ENCODE measurements at regions not wholly inside any gene's neighbourhood (a gene's known extent, or its start where the extent isn't known, plus 50 kb on each side); places are given as distances from the start of the nearest gene placed in this dataset.

DNA sequence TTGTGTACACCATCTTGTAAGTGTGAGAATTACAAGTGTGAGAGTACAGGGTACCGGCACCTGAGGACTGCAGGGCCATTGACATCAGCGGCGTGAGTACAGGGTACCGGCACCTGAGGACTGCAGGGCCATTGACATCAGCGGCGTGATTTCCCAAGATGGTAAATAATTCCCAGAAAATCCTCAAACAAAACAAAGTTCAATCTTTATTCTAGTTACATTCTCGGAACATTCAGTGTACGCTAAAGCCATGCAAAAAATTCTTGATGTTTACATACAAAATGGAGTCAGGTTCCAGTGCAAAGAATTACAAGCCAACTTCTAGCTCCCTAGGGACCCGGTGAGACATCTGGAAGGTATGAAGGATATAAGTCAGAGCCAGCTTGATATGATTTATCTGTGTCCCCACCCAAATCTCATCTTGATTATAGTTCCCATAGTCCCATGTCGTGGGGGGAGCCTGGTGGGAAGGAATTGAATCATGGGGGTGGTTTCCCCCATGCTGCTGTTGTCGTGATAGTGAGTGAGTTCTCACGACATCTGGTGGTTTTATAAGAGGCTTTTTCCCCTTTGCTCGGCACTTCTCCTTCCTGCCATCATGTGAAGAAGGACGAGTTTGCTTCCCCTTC is 172.7 kb downstream of the TTLL2 start (continued):
- TF ChIP-seq, protein P1, sequence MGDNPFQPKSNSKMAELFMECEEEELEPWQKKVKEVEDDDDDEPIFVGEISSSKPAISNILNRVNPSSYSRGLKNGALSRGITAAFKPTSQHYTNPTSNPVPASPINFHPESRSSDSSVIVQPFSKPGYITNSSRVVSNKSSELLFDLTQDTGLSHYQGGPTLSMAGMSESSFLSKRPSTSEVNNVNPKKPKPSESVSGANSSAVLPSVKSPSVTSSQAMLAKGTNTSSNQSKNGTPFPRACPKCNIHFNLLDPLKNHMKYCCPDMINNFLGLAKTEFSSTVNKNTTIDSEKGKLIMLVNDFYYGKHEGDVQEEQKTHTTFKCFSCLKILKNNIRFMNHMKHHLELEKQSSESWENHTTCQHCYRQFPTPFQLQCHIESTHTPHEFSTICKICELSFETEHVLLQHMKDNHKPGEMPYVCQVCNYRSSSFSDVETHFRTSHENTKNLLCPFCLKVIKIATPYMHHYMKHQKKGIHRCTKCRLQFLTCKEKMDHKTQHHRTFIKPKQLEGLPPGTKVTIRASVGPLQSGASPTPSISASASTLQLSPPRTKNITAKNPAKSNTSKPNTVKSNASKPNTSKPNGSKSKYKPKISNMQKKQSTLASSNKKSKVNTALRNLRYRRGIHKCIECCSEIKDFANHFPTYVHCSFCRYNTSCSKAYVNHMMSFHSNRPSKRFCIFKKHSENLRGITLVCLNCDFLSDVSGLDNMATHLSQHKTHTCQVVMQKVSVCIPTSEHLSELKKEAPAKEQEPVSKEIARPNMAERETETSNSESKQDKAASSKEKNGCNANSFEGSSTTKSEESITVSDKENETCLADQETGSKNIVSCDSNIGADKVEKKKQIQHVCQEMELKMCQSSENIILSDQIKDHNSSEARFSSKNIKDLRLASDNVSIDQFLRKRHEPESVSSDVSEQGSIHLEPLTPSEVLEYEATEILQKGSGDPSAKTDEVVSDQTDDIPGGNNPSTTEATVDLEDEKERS (CRISPR knock-in tag; IDR thresholded peaks at IDR 0.05) = no peak
- TF ChIP-seq ZNF24 (IDR thresholded peaks at IDR 0.05) (no peak), THAP9 (CRISPR knock-in tag; IDR thresholded peaks at IDR 0.05; ENCODE audit: borderline replicate concordance) (no peak), SMARCE1 (IDR thresholded peaks at IDR 0.05; ENCODE audit: borderline replicate concordance) (no peak), ADNP (CRISPR knock-in tag; IDR thresholded peaks at IDR 0.05) (no peak), ZZZ3 (CRISPR knock-in tag; IDR thresholded peaks at IDR 0.05; ENCODE audit: borderline replicate concordance) (no peak), JUN (CRISPR knock-in tag; IDR thresholded peaks at IDR 0.05) (no peak), ZNF274 (CRISPR knock-in tag; IDR thresholded peaks at IDR 0.05) (no peak), PAWR (CRISPR knock-in tag; IDR thresholded peaks at IDR 0.05; ENCODE audit: borderline replicate concordance) (no peak), ZNF615 (CRISPR knock-in tag; IDR thresholded peaks at IDR 0.05; ENCODE audit: borderline replicate concordance) (no peak), MED1 (CRISPR knock-in tag; IDR thresholded peaks at IDR 0.05) (peak; percentile 84), ZNF337 (CRISPR knock-in tag; IDR thresholded peaks at IDR 0.05; ENCODE audit: borderline replicate concordance, low read depth) (no peak), KDM1A (CRISPR knock-in tag; IDR thresholded peaks at IDR 0.05) (no peak), AKNA (CRISPR knock-in tag; IDR thresholded peaks at IDR 0.05; ENCODE audit: borderline replicate concordance) (no peak), KMT2B (CRISPR knock-in tag; IDR thresholded peaks at IDR 0.05) (no peak), GATA4 (IDR thresholded peaks at IDR 0.05; ENCODE audit: borderline replicate concordance, low read depth) (no peak)
- TF ChIP-seq, protein P2, sequence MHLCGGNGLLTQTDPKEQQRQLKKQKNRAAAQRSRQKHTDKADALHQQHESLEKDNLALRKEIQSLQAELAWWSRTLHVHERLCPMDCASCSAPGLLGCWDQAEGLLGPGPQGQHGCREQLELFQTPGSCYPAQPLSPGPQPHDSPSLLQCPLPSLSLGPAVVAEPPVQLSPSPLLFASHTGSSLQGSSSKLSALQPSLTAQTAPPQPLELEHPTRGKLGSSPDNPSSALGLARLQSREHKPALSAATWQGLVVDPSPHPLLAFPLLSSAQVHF (CRISPR knock-in tag; IDR thresholded peaks at IDR 0.05) = no peak
